Neural progenitor cell (in vitro differentiated cells): ENCODE measurements at regions not wholly inside any gene's neighbourhood (a gene's known extent, or its start where the extent isn't known, plus 50 kb on each side); places are given as distances from the start of the nearest gene placed in this dataset.

ENCODE experiments used
- DNase-seq: peaks from one replicate; pipeline ENCODE4 v3.0.0-alpha.2; 2016; ENCODE audit warnings: low spot score
- H2AFZ ChIP-seq: fragments of 200-600 bp; sonication (generic); replicated peaks from 2 replicates; pipeline ENCODE4 v1.6.1; 2016; ENCODE audit warnings: antibody characterized with exemption
- H3F3A ChIP-seq: fragments of 200-600 bp; sonication (generic); 2 replicates; pipeline ENCODE4 v1.6.1; 2016; ENCODE audit warnings: antibody characterized with exemption, low read depth
- H3K27ac ChIP-seq: fragments of 200-600 bp; sonication (generic); 2 replicates; pipeline ENCODE4 v1.5.1; 2016; ENCODE audit warnings: mild to moderate bottlenecking
- H3K27me3 ChIP-seq: fragments of 200-600 bp; sonication (generic); 2 replicates; pipeline ENCODE4 v1.6.1; 2016; ENCODE audit warnings: mild to moderate bottlenecking, moderate library complexity
- H3K36me3 ChIP-seq: fragments of 200-600 bp; sonication (generic); 2 replicates; pipeline ENCODE4 v1.5.1; 2016
- H3K4me1 ChIP-seq: fragments of 200-600 bp; sonication (generic); 2 replicates; pipeline ENCODE4 v1.6.1; 2016; ENCODE audit warnings: mixed run types
- H3K4me2 ChIP-seq: fragments of 200-600 bp; sonication (generic); 2 replicates; pipeline ENCODE4 v1.6.1; 2016
- H3K4me3 ChIP-seq: fragments of 200-600 bp; sonication (generic); 2 replicates; pipeline ENCODE4 v1.5.1; 2016
- H3K79me2 ChIP-seq: fragments of 200-600 bp; sonication (generic); 2 replicates; pipeline ENCODE4 v1.6.1; 2016; ENCODE audit warnings: low read depth
- H3K9ac ChIP-seq: fragments of 200-600 bp; sonication (generic); 2 replicates; pipeline ENCODE4 v1.6.1; 2016
- H3K9me3 ChIP-seq: fragments of 200-600 bp; sonication (generic); 2 replicates; pipeline ENCODE4 v1.5.1; 2016; ENCODE audit warnings: low read depth
- H4K20me1 ChIP-seq: fragments of 200-600 bp; sonication (generic); 2 replicates; pipeline ENCODE4 v1.6.1; 2016; ENCODE audit warnings: low read depth
- H3K27ac Mint-ChIP-seq: 3 replicates; pipeline ENCODE4 v1.8.0; 2021; ENCODE audit warnings: mixed read lengths
- H3K27me3 Mint-ChIP-seq: 2 replicates; pipeline ENCODE4 v1.8.0; 2022; ENCODE audit warnings: low read depth, mild to moderate bottlenecking, inconsistent platforms, moderate library complexity, mixed read lengths; ENCODE audit not compliant: insufficient read depth
- H3K36me3 Mint-ChIP-seq: 3 replicates; pipeline ENCODE4 v1.8.0; 2021; ENCODE audit warnings: mixed read lengths
- H3K4me1 Mint-ChIP-seq: 3 replicates; pipeline ENCODE4 v1.8.0; 2021; ENCODE audit warnings: mixed read lengths
- H3K4me3 Mint-ChIP-seq: 3 replicates; pipeline ENCODE4 v1.8.0; 2021; ENCODE audit warnings: mild to moderate bottlenecking, moderate library complexity, mixed read lengths
- H3K9me3 Mint-ChIP-seq: 3 replicates; pipeline ENCODE4 v1.8.0; 2020; ENCODE audit warnings: mixed read lengths
- EZH2 ChIP-seq: fragments of 200-600 bp; sonication (generic); IDR thresholded peaks from 2 replicates; pipeline ENCODE4 v1.6.1; 2017; ENCODE audit warnings: antibody characterized with exemption, mild to moderate bottlenecking, moderate library complexity
- EZH2phosphoT487 ChIP-seq: fragments of 200-600 bp; sonication (generic); IDR thresholded peaks from 2 replicates; pipeline ENCODE4 v1.6.1; 2017; ENCODE audit warnings: antibody characterized with exemption
- TF ChIP-seq, protein P1 (sequence below): fragments of 200-600 bp; sonication (generic); IDR thresholded peaks from 2 replicates; pipeline ENCODE4 v1.5.1; 2017; ENCODE audit warnings: antibody characterized with exemption, mild to moderate bottlenecking

GRCh38 chr5:175579742-175580432 lies 78.0 kb upstream of the HRH2 start:
- no peaks in the 10 kb centered on the region for H3K27me3 ChIP-seq
- H3K9me3 ChIP-seq = no peaks in the 10 kb centered on the region
- Mint-ChIP-seq H3K9me3 (peaks cover 7% of the 10 kb centered on the region), H3K4me3 (no peak overlapping the region), H3K36me3 (no peaks in the 10 kb centered on the region), H3K4me1 (no peaks in the 10 kb centered on the region), H3K27ac (no peak overlapping the region), H3K27me3 (peaks cover 4% of the 10 kb centered on the region)
- H3K79me2 ChIP-seq = no peaks in the 10 kb centered on the region
- no peak overlapping the region for H3K9ac ChIP-seq
- TF ChIP-seq EZH2 = no peak
- TF ChIP-seq, protein P1, sequence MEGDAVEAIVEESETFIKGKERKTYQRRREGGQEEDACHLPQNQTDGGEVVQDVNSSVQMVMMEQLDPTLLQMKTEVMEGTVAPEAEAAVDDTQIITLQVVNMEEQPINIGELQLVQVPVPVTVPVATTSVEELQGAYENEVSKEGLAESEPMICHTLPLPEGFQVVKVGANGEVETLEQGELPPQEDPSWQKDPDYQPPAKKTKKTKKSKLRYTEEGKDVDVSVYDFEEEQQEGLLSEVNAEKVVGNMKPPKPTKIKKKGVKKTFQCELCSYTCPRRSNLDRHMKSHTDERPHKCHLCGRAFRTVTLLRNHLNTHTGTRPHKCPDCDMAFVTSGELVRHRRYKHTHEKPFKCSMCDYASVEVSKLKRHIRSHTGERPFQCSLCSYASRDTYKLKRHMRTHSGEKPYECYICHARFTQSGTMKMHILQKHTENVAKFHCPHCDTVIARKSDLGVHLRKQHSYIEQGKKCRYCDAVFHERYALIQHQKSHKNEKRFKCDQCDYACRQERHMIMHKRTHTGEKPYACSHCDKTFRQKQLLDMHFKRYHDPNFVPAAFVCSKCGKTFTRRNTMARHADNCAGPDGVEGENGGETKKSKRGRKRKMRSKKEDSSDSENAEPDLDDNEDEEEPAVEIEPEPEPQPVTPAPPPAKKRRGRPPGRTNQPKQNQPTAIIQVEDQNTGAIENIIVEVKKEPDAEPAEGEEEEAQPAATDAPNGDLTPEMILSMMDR = no peak
- no peak for DNase-seq
- no peak overlapping the region for H3K4me3 ChIP-seq
- no peak overlapping the region for H3K4me2 ChIP-seq
- no peaks in the 10 kb centered on the region for H3K4me1 ChIP-seq
- no peak overlapping the region for H3K27ac ChIP-seq
- no peak overlapping the region for H2AFZ ChIP-seq
- H3K36me3 ChIP-seq = no peaks in the 10 kb centered on the region
- H4K20me1 ChIP-seq = no peaks in the 10 kb centered on the region
- no peaks in the 10 kb centered on the region for H3F3A ChIP-seq

DNA sequence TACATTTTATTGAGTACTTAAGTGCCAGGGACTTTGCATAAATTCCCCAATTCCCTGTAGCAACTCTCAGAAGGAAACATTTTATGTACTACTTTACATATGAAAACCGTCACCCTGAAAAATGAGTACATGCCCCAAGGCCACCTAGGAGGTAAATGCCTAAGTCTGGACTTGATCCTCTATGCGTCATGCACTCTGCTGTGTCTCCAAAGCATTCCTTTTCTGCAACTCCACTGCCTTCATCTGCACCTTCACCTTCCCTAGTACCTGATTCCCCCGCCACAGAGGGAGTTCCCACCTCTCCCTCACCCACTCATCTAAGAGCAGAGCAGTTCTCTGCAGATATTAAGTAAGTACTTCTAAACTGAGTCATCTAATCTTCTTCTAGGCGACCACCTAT lies 75.2 kb upstream of the HRH2 start:
- no peak for DNase-seq
- Mint-ChIP-seq H3K4me3 (no peak overlapping the region), H3K4me1 (no peaks in the 10 kb centered on the region)

DNA sequence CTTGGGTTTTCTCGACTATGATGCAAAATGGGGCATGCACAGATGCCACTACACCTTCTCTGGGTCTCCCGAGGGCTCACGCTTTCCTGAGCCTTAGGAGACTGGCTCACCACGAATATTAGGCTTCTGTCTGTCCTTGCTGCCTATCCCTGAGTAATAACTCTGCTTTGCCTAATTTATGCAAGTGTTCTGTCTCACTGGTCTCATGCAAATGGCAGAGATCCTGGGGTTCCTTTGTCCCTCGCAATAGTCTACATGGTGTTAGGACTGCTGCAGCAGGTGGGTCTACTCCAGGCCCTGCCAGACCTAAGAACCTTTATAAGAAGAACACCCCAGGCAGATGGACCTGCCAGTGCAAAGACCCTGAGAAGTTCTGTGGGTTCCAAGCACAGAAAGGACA lies 72.3 kb upstream of the HRH2 start:
- Histone ChIP-seq H3K27ac (no peak overlapping the region), H3K36me3 (no peaks in the 10 kb centered on the region), H3K4me1 (no peaks in the 10 kb centered on the region), H3K9me3 (no peaks in the 10 kb centered on the region), H4K20me1 (no peaks in the 10 kb centered on the region), H3K79me2 (no peaks in the 10 kb centered on the region), H3K4me2 (no peak overlapping the region), H3K9ac (no peak overlapping the region), H3K27me3 (no peaks in the 10 kb centered on the region), H3K4me3 (no peak overlapping the region), H2AFZ (no peak overlapping the region), H3F3A (no peaks in the 10 kb centered on the region)
- no peak for DNase-seq
- no peak overlapping the region for H3K4me3 Mint-ChIP-seq
- H3K4me1 Mint-ChIP-seq = peaks cover 2% of the 10 kb centered on the region
- no peak overlapping the region for H3K27ac Mint-ChIP-seq
- peaks cover 6% of the 10 kb centered on the region for H3K27me3 Mint-ChIP-seq
- H3K36me3 Mint-ChIP-seq = no peaks in the 10 kb centered on the region
- H3K9me3 Mint-ChIP-seq = peaks cover 11% of the 10 kb centered on the region
- TF ChIP-seq, protein P1 = no peak
- TF ChIP-seq EZH2phosphoT487 = no peak
- no peak for TF ChIP-seq EZH2

More for the DNA sequence above, 75.2 kb upstream of the HRH2 start:
- Mint-ChIP-seq H3K36me3 (no peaks in the 10 kb centered on the region), H3K9me3 (peaks cover 11% of the 10 kb centered on the region), H3K27me3 (peaks cover 4% of the 10 kb centered on the region), H3K27ac (no peak overlapping the region)
- TF ChIP-seq EZH2phosphoT487 (no peak), EZH2 (no peak)
- TF ChIP-seq, protein P1 = no peak
- H3K4me1 ChIP-seq = no peaks in the 10 kb centered on the region
- no peaks in the 10 kb centered on the region for H3F3A ChIP-seq
- no peak overlapping the region for H2AFZ ChIP-seq
- no peaks in the 10 kb centered on the region for H3K27me3 ChIP-seq
- H3K9ac ChIP-seq = no peak overlapping the region
- no peak overlapping the region for H3K4me2 ChIP-seq
- no peaks in the 10 kb centered on the region for H3K79me2 ChIP-seq
- H4K20me1 ChIP-seq = no peaks in the 10 kb centered on the region
- H3K9me3 ChIP-seq = no peaks in the 10 kb centered on the region
- no peaks in the 10 kb centered on the region for H3K36me3 ChIP-seq
- no peak overlapping the region for H3K4me3 ChIP-seq
- H3K27ac ChIP-seq = no peak overlapping the region
